ENCODE measurements at regions not wholly inside any gene's neighbourhood (a gene's known extent, or its start where the extent isn't known, plus 50 kb on each side); places are given as distances from the start of the nearest gene placed in this dataset.

DNA sequence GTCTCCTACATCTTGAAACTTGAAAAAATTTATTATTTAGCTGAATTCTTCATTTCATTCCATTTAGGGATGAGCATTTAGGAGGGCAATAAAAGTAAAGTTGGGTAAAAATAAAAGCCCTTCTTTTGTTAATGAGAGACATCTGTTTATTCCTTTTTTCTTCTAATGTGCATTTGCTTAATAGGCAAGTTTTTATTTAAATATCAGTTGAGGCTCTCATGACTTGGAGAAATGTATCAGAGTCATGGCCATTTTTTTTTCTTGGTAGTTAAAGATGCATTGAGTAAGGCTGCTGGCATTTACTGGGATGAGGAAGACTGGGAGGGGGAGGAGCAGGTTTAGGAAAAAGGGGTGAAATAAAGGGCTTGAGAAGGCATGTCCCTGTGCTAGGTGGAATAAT is 609.9 kb upstream of the TMEM132C start (continued):
- TF ChIP-seq, protein P1, sequence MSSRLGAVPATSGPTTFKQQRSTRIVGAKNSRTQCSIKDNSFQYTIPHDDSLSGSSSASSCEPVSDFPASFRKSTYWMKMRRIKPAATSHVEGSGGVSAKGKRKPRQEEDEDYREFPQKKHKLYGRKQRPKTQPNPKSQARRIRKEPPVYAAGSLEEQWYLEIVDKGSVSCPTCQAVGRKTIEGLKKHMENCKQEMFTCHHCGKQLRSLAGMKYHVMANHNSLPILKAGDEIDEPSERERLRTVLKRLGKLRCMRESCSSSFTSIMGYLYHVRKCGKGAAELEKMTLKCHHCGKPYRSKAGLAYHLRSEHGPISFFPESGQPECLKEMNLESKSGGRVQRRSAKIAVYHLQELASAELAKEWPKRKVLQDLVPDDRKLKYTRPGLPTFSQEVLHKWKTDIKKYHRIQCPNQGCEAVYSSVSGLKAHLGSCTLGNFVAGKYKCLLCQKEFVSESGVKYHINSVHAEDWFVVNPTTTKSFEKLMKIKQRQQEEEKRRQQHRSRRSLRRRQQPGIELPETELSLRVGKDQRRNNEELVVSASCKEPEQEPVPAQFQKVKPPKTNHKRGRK (CRISPR knock-in tag; IDR thresholded peaks at IDR 0.05; ENCODE audit: borderline replicate concordance), result no peak
- no peak for TF ChIP-seq SMAD3 (CRISPR knock-in tag; IDR thresholded peaks at IDR 0.05; ENCODE audit: borderline replicate concordance)

DNA sequence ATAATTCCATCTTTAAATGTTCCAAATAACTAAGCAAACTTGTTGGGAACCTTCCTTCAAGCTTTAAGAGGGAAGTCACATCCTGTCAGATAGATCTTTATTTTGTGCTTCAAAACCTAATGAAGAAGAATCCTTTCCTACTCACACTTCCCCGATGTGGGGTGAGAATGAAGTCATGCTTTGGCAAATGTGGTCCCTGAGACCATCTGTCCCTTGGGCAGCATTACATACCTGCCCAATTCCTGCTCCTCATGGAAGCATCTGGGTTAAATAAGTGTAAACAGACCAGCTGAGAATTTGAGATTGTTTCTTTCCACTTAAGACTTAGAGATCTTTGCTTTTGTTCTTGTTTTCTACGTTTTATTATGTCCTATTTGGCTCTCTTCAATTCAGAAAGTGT is 606.0 kb upstream of the TMEM132C start:
- no peak for TF ChIP-seq IRF2 (CRISPR knock-in tag; IDR thresholded peaks at IDR 0.05; ENCODE audit: borderline replicate concordance, low read depth)
- TF ChIP-seq, protein P2, sequence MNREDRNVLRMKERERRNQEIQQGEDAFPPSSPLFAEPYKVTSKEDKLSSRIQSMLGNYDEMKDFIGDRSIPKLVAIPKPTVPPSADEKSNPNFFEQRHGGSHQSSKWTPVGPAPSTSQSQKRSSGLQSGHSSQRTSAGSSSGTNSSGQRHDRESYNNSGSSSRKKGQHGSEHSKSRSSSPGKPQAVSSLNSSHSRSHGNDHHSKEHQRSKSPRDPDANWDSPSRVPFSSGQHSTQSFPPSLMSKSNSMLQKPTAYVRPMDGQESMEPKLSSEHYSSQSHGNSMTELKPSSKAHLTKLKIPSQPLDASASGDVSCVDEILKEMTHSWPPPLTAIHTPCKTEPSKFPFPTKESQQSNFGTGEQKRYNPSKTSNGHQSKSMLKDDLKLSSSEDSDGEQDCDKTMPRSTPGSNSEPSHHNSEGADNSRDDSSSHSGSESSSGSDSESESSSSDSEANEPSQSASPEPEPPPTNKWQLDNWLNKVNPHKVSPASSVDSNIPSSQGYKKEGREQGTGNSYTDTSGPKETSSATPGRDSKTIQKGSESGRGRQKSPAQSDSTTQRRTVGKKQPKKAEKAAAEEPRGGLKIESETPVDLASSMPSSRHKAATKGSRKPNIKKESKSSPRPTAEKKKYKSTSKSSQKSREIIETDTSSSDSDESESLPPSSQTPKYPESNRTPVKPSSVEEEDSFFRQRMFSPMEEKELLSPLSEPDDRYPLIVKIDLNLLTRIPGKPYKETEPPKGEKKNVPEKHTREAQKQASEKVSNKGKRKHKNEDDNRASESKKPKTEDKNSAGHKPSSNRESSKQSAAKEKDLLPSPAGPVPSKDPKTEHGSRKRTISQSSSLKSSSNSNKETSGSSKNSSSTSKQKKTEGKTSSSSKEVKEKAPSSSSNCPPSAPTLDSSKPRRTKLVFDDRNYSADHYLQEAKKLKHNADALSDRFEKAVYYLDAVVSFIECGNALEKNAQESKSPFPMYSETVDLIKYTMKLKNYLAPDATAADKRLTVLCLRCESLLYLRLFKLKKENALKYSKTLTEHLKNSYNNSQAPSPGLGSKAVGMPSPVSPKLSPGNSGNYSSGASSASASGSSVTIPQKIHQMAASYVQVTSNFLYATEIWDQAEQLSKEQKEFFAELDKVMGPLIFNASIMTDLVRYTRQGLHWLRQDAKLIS (CRISPR knock-in tag; IDR thresholded peaks at IDR 0.05; ENCODE audit: borderline replicate concordance), result no peak
- no peak for TF ChIP-seq NFYB (CRISPR knock-in tag; conservative IDR thresholded peaks at IDR 0.05; ENCODE audit: low read depth)
- no peak for TF ChIP-seq ESRRA (CRISPR knock-in tag; IDR thresholded peaks at IDR 0.05; ENCODE audit: borderline replicate concordance)
- TF ChIP-seq MYBL2 (CRISPR knock-in tag; IDR thresholded peaks at IDR 0.05), result no peak
- TF ChIP-seq, protein P3, sequence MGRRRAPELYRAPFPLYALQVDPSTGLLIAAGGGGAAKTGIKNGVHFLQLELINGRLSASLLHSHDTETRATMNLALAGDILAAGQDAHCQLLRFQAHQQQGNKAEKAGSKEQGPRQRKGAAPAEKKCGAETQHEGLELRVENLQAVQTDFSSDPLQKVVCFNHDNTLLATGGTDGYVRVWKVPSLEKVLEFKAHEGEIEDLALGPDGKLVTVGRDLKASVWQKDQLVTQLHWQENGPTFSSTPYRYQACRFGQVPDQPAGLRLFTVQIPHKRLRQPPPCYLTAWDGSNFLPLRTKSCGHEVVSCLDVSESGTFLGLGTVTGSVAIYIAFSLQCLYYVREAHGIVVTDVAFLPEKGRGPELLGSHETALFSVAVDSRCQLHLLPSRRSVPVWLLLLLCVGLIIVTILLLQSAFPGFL (CRISPR knock-in tag; IDR thresholded peaks at IDR 0.05; ENCODE audit: borderline replicate concordance), result no peak
- no peak for TF ChIP-seq SOX15 (CRISPR knock-in tag; IDR thresholded peaks at IDR 0.05)
- TF ChIP-seq, protein P4, sequence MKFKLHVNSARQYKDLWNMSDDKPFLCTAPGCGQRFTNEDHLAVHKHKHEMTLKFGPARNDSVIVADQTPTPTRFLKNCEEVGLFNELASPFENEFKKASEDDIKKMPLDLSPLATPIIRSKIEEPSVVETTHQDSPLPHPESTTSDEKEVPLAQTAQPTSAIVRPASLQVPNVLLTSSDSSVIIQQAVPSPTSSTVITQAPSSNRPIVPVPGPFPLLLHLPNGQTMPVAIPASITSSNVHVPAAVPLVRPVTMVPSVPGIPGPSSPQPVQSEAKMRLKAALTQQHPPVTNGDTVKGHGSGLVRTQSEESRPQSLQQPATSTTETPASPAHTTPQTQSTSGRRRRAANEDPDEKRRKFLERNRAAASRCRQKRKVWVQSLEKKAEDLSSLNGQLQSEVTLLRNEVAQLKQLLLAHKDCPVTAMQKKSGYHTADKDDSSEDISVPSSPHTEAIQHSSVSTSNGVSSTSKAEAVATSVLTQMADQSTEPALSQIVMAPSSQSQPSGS (CRISPR knock-in tag; IDR thresholded peaks at IDR 0.05; ENCODE audit: borderline replicate concordance, low read depth), result no peak
- no peak for TF ChIP-seq EMX1 (CRISPR knock-in tag; IDR thresholded peaks at IDR 0.05)
- TF ChIP-seq TCF7 (CRISPR knock-in tag; IDR thresholded peaks at IDR 0.05; ENCODE audit: low read depth), result no peak
- TF ChIP-seq FOXK1 (CRISPR knock-in tag; IDR thresholded peaks at IDR 0.05), result no peak
- ChIA-PET POLR2A (no interaction called here), CTCF (no interaction called here)
- no peak for DNase-seq (ENCODE audit: low spot score)
- Mint-ChIP-seq H3K4me3 (no peak overlapping the region), H3K27ac (no peak overlapping the region), H3K27me3 (ENCODE audit: low read depth) (peaks cover 14% of the 10 kb centered on the region), H3K9me3 (peaks cover 26% of the 10 kb centered on the region), H3K36me3 (peaks cover 19% of the 10 kb centered on the region), H3K4me1 (peaks cover 12% of the 10 kb centered on the region)
- no peak for ATAC-seq

DNA sequence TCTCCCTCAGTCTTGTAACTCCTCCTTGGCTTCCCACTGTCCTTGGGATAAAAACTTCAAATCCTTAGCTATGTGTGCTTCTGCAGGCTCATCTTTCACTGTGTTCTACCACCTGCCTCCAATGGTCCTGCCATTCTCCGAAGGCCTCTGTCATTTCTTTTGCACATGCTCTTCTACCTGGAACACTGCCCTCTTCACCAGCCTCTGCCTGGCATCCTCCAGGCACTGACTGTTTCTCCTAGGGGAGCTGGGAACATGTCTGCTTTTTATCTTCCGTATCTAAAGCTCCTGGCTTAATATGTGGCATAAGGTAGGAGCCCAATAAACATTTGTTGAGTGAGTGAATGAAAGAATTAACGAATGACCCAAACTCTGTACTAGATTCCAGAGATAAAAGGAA is 603.3 kb upstream of the TMEM132C start:
- Mint-ChIP-seq H3K4me1 (no peaks in the 10 kb centered on the region), H3K27ac (no peak overlapping the region), H3K36me3 (peaks cover 18% of the 10 kb centered on the region), H3K9me3 (peaks cover 31% of the 10 kb centered on the region), H3K4me3 (no peak overlapping the region), H3K27me3 (ENCODE audit: low read depth) (peaks cover 14% of the 10 kb centered on the region)
- ChIA-PET CTCF (no interaction called here), POLR2A (no interaction called here)
- DNase-seq (ENCODE audit: low spot score) (no peak), ATAC-seq (no peak)
- TF ChIP-seq TEAD1 (CRISPR knock-in tag; IDR thresholded peaks at IDR 0.05), result no peak
- TF ChIP-seq, protein P5, sequence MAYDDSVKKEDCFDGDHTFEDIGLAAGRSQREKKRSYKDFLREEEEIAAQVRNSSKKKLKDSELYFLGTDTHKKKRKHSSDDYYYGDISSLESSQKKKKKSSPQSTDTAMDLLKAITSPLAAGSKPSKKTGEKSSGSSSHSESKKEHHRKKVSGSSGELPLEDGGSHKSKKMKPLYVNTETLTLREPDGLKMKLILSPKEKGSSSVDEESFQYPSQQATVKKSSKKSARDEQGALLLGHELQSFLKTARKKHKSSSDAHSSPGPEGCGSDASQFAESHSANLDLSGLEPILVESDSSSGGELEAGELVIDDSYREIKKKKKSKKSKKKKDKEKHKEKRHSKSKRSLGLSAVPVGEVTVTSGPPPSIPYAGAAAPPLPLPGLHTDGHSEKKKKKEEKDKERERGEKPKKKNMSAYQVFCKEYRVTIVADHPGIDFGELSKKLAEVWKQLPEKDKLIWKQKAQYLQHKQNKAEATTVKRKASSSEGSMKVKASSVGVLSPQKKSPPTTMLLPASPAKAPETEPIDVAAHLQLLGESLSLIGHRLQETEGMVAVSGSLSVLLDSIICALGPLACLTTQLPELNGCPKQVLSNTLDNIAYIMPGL (CRISPR knock-in tag; IDR thresholded peaks at IDR 0.05), result no peak
- no peak for TF ChIP-seq NR2C2 (CRISPR knock-in tag; IDR thresholded peaks at IDR 0.05)
- TF ChIP-seq JAZF1 (CRISPR knock-in tag; IDR thresholded peaks at IDR 0.05), result no peak
- TF ChIP-seq KAT7 (CRISPR knock-in tag; IDR thresholded peaks at IDR 0.05; ENCODE audit: borderline replicate concordance), result no peak
- TF ChIP-seq, protein P6, sequence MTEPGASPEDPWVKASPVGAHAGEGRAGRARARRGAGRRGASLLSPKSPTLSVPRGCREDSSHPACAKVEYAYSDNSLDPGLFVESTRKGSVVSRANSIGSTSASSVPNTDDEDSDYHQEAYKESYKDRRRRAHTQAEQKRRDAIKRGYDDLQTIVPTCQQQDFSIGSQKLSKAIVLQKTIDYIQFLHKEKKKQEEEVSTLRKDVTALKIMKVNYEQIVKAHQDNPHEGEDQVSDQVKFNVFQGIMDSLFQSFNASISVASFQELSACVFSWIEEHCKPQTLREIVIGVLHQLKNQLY (CRISPR knock-in tag; IDR thresholded peaks at IDR 0.05), result no peak
- no peak for TF ChIP-seq PRRX2 (CRISPR knock-in tag; IDR thresholded peaks at IDR 0.05)
- no peak for TF ChIP-seq NFYB (CRISPR knock-in tag; conservative IDR thresholded peaks at IDR 0.05; ENCODE audit: low read depth)
- TF ChIP-seq, protein P7, sequence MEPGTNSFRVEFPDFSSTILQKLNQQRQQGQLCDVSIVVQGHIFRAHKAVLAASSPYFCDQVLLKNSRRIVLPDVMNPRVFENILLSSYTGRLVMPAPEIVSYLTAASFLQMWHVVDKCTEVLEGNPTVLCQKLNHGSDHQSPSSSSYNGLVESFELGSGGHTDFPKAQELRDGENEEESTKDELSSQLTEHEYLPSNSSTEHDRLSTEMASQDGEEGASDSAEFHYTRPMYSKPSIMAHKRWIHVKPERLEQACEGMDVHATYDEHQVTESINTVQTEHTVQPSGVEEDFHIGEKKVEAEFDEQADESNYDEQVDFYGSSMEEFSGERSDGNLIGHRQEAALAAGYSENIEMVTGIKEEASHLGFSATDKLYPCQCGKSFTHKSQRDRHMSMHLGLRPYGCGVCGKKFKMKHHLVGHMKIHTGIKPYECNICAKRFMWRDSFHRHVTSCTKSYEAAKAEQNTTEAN (CRISPR knock-in tag; IDR thresholded peaks at IDR 0.05), result no peak
- TF ChIP-seq ZBTB21 (CRISPR knock-in tag; IDR thresholded peaks at IDR 0.05; ENCODE audit: borderline replicate concordance), result no peak
- no peak for TF ChIP-seq CBFB (CRISPR knock-in tag; IDR thresholded peaks at IDR 0.05; ENCODE audit: low read depth)
